ENCODE measurements at regions not wholly inside any gene's neighbourhood (a gene's known extent, or its start where the extent isn't known, plus 50 kb on each side); places are given as distances from the start of the nearest gene placed in this dataset.
"Not testable (repeated sequence)": the region's sequence is repeated elsewhere in the genome, so short reads cannot be mapped to it uniquely, and the experiment has no call there.

- DNase-seq = no peak
These were observed 185.7 kb downstream of the CGGBP1 start for GRCh38 chr3:87873136-87873535.

GRCh38 chr3:87867001-87867400, 191.8 kb downstream of the CGGBP1 start:
- DNase-seq = no peak

- DNase-seq = no peak
These were observed 202.7 kb downstream of the CGGBP1 start for GRCh38 chr3:87856126-87856525.

GRCh38 chr3:87855616-87856015, 203.2 kb downstream of the CGGBP1 start:
- no peak for DNase-seq

GRCh38 chr3:87855211-87855610, 203.6 kb downstream of the CGGBP1 start:
- no peak for DNase-seq

- DNase-seq = no peak
These were observed 210.8 kb downstream of the CGGBP1 start for GRCh38 chr3:87848003-87848402.

GRCh38 chr3:87837076-87837475, 221.7 kb downstream of the CGGBP1 start:
- DNase-seq = no peak

GRCh38 chr3:87836026-87836425, 222.8 kb downstream of the CGGBP1 start:
- DNase-seq = no peak

GRCh38 chr3:87835236-87835635, 223.6 kb downstream of the CGGBP1 start:
- DNase-seq = no peak

GRCh38 chr3:87834327-87834726, 224.5 kb downstream of the CGGBP1 start:
- no peak for DNase-seq

GRCh38 chr3:87833039-87833377, 225.8 kb downstream of the CGGBP1 start:
- no peak for DNase-seq

- DNase-seq = no peak
These were observed 230.8 kb downstream of the CGGBP1 start for GRCh38 chr3:87828046-87828445.

GRCh38 chr3:87822563-87822962, 236.2 kb downstream of the CGGBP1 start:
- DNase-seq = no peak

GRCh38 chr3:87813503-87813902, 245.3 kb downstream of the CGGBP1 start:
- not testable (repeated sequence) for DNase-seq

- DNase-seq = no peak
These were observed 246.9 kb downstream of the CGGBP1 start for GRCh38 chr3:87811953-87812352.

GRCh38 chr3:87810452-87811016, 248.3 kb downstream of the CGGBP1 start:
- no peak for DNase-seq

GRCh38 chr3:87805670-87806069, 253.1 kb downstream of the CGGBP1 start:
- no peak for DNase-seq

GRCh38 chr3:87801409-87801808, 257.4 kb downstream of the CGGBP1 start:
- DNase-seq = no peak

- no peak for DNase-seq
These were observed 258.3 kb downstream of the CGGBP1 start for GRCh38 chr3:87800516-87800915.

- no peak for DNase-seq
These were observed 260.2 kb downstream of the CGGBP1 start for GRCh38 chr3:87798567-87798947.

- DNase-seq = no peak
These were observed 260.8 kb downstream of the CGGBP1 start for GRCh38 chr3:87797872-87798566.

GRCh38 chr3:87796843-87797185, 262.0 kb downstream of the CGGBP1 start:
- no peak for DNase-seq

GRCh38 chr3:87796137-87796842, 262.5 kb downstream of the CGGBP1 start:
- no peak for DNase-seq

- DNase-seq = no peak
These were observed 263.1 kb downstream of the CGGBP1 start for GRCh38 chr3:87795701-87796100.
